Activated naive CD8-positive, alpha-beta T cell treated with anti-CD3 and anti-CD28 coated beads, Interleukin-2, amount 10 ng/mL, durations not matched to agents 7 days and 5 days (primary cell): ENCODE measurements at regions not wholly inside any gene's neighbourhood (a gene's known extent, or its start where the extent isn't known, plus 50 kb on each side); places are given as distances from the start of the nearest gene placed in this dataset.

Experiments
- ATAC-seq: fragments of 150-1000 bp; cut with Tn5 transposase; one replicate; pipeline ENCODE4 v1.10.0; 2021; ENCODE audit warnings: low read depth, moderate library complexity
- POLR2A ChIA-PET: fragments of 350-600 bp; sonication (Branson Sonifier 250); formaldehyde crosslinking; loops from one replicate; lab custom pipeline; 2021; ENCODE audit warnings: antibody characterized with exemption; lab: Charles Lee
- DNase-seq: peaks from one replicate; pipeline ENCODE4 v3.0.0; 2021
- H3K27ac Mint-ChIP-seq: one replicate; pipeline ENCODE4 v1.8.0; 2022; ENCODE audit warnings: mild to moderate bottlenecking, mixed read lengths
- H3K27me3 Mint-ChIP-seq: one replicate; pipeline ENCODE4 v1.8.0; 2022; ENCODE audit warnings: mild to moderate bottlenecking, moderate library complexity, mixed read lengths
- H3K36me3 Mint-ChIP-seq: one replicate; pipeline ENCODE4 v1.8.0; 2021; ENCODE audit warnings: mild to moderate bottlenecking, mixed read lengths
- H3K4me1 Mint-ChIP-seq: one replicate; pipeline ENCODE4 v1.8.0; 2021; ENCODE audit warnings: mixed read lengths
- H3K4me3 Mint-ChIP-seq: one replicate; pipeline ENCODE4 v1.8.0; 2022; ENCODE audit warnings: mild to moderate bottlenecking, moderate library complexity, mixed read lengths
- H3K9me3 Mint-ChIP-seq: one replicate; pipeline ENCODE4 v1.8.0; 2021; ENCODE audit warnings: mixed read lengths

DNA sequence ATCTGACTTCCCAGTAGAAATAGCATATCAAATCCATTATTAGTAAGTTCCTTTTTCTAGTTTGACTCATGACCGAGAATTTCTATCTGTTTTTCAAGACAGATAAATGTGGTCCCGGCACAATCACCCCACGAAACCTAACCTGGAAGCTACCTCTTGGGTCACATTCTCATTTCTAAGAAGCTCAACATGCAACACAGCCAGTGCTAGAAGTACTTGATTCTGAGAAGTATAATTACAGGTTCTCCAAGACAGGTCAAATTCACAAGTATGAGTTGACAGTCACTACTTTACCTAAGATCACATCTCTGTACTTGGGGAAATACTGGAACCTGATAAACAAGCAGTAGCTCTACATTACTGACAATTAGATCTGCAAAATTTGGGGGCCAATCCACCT, 54.0 kb upstream of the PLAC1 start:
- DNase-seq, result no peak
- H3K36me3 Mint-ChIP-seq, result no peaks in the 10 kb centered on the region
- no peaks in the 10 kb centered on the region for H3K27me3 Mint-ChIP-seq
- no peak overlapping the region for H3K27ac Mint-ChIP-seq
- no peaks in the 10 kb centered on the region for H3K4me1 Mint-ChIP-seq
- no peak overlapping the region for H3K4me3 Mint-ChIP-seq
- no peak for ATAC-seq
- H3K9me3 Mint-ChIP-seq, result no peaks in the 10 kb centered on the region
- POLR2A ChIA-PET, result no interaction called here

DNA sequence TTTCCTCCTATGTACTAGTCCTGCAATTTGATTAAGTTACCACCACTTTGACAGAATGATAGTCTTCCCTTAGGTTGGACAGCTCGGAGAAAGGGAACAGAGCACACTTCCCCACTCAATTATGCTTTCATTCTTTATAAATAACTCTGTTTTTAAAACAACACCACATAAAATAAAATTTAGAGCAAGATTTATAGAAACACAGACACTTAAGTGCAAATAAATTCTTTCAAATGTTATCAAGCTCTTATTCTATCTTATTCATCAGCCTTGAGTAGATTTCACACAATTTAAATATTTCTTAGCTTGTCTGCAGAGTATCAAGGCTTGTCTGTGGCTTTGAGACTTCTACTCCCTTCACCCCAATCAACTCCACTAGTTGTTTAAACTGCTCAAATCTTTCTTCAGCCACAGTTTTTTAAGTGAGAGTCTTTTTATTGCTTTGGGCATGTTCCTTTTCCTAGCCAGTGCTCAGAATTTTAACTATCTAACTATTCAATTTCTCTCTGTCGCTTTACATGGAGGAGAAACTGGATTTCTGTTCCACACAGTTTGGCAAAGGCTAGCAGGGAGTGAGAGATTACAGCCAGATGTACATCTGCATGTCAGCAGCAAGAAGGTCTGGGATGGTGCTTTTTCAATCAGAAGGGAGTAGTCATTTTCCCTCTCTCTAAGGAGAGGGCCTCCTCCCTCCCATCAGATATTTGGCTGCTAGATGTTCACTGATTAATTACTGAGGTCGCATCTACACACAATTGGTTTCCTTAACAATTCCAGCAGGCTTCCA, 53.1 kb upstream of the PLAC1 start:
- Mint-ChIP-seq H3K36me3 (no peaks in the 10 kb centered on the region), H3K27ac (no peak overlapping the region), H3K9me3 (no peaks in the 10 kb centered on the region), H3K4me1 (no peaks in the 10 kb centered on the region), H3K4me3 (no peak overlapping the region), H3K27me3 (peaks cover 2% of the 10 kb centered on the region)
- DNase-seq (no peak), ATAC-seq (no peak)
- POLR2A ChIA-PET, result no interaction called here
